GM21825 (cell line): ENCODE measurements at regions not wholly inside any gene's neighbourhood (a gene's known extent, or its start where the extent isn't known, plus 50 kb on each side); places are given as distances from the start of the nearest gene placed in this dataset.

Experiments used
- ATAC-seq: cut with Tn5 transposase; IDR thresholded peaks from one replicate; pipeline ENCODE4 v1.9.1; 2021; ENCODE audit warnings: mild to moderate bottlenecking, moderate library complexity; ENCODE audit not compliant: unreplicated experiment

GRCh38 chr6:26149240-26149639 is 62.0 kb downstream of the HFE start:
- ATAC-seq, result no peak

GRCh38 chr6:26152226-26153101 is 65.2 kb downstream of the HFE start:
- no peak for ATAC-seq

- ATAC-seq, result no peak
Observed at GRCh38 chr6:26155061-26155930, 68.1 kb downstream of the HFE start.

- ATAC-seq, result peak; percentile 45
Observed at GRCh38 chr6:26156105-26156849, 69.0 kb downstream of the HFE start.

DNA sequence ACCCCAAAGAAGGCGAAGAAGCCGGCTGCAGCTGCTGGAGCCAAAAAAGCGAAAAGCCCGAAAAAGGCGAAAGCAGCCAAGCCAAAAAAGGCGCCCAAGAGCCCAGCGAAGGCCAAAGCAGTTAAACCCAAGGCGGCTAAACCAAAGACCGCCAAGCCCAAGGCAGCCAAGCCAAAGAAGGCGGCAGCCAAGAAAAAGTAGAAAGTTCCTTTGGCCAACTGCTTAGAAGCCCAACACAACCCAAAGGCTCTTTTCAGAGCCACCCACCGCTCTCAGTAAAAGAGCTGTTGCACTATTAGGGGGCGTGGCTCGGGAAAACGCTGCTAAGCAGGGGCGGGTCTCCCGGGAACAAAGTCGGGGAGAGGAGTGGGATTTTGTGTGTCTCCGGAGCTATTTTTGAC is 69.6 kb downstream of the HFE start:
- peak; percentile 15 for ATAC-seq

GRCh38 chr6:26157251-26158075 is 70.2 kb downstream of the HFE start:
- ATAC-seq, result peak; percentile 50

GRCh38 chr6:26158076-26158580 is 70.9 kb downstream of the HFE start:
- ATAC-seq, result peak; percentile 43

DNA sequence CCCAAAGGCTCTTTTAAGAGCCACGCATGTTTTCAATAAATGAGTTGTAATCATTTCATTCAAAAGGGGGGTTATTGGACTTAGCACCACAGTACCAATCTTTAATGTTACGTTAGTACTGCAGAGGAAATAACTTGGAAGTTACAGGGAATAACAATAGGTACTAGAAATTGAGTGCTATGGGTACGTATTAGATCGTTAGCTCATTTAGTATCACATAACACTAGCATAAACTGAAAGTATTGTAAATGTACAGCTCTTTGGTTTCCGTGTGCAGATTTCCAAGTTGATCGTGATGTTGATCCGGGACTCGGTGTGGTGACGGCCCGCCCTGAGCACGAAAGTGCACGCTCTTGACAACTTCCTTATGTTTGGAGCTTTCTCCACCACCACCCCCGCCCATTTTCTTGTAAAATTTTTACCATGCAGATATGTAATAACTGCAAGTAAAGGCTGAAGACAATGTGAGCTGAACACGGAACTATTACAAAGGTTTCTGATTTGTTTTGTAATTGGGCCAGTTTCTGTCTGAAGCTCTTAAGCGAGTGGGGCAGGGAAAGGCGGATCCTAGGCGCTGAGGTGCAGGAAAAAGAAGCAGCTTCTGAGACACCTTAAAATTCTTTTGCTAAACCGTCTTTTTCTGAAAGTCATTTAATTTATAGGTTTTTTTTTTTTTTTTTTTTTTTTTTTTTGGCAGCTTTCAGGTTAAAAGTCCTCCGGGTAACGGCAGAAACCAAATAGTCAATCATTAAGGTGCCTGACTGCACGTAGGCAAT is 71.5 kb downstream of the HFE start:
- ATAC-seq, result no peak

- no peak for ATAC-seq
Observed at GRCh38 chr6:26159357-26160273, 72.4 kb downstream of the HFE start.

DNA sequence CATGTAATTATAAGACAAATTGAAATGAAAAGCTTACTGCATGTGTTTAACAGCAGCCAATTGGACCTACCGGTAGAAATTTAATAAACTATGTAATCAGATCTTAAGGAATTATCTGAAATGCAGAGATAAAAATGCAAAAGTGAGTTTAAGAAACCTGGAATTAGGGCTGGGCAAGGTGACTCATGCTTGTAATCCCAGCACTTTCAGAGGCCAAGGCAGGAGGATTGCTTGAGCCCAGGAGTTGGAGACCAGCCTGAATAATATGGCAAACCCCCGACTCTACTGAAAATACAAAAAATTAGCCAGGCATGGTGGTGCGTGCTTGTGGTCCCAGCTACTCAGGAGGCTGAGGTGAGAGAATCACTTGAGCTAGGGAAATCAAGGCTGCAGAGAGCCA is 74.1 kb downstream of the HFE start:
- ATAC-seq, result no peak

- ATAC-seq, result no peak
Observed at GRCh38 chr6:26162399-26162798, 75.2 kb downstream of the HFE start.

- ATAC-seq, result no peak
Observed at GRCh38 chr6:26163427-26164119, 76.3 kb downstream of the HFE start.

GRCh38 chr6:26164120-26164505 is 76.9 kb downstream of the HFE start:
- ATAC-seq, result no peak

GRCh38 chr6:26165261-26165790 is 78.1 kb downstream of the HFE start:
- no peak for ATAC-seq

GRCh38 chr6:26170181-26170580 is 83.0 kb downstream of the HFE start:
- ATAC-seq, result no peak

DNA sequence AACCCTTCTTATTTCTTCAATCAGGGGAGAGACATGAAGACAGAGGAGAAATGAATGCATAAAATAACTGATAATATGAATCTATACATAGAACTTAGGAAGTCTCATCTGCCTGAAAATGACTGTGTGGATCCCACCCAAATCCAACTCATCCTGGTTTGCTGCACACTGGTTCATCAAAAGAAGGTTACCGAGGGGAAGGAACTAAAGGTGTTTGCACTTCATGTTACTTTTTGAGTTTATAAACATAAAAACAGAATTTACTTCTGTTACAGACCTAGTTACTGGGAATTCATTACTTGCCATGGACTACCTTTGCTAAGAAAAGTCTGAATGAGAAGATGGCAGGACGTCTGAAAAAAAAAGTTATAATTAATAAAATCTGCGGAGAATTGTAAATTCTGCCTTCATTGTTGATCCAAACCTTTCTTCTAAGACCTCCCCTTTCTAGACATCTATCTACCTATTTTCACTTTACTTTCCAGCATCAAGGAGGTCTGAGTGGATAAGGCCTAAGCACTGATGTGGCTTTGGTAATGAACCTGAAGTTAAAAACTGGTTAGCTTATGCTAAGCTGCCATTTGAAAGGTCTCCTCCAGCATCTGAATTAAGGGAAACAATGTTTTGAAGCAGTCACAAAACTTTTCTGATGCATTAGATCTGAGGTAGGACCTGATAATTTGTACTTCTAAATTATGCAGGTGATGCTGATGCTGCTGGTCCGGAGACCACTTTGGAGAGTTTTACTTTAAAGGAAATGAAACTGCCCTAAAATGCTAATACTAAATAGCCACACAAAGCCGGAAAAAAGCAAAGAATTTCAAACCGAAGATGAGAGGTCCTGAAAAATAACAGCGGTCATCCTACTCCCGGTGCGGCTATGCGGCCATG is 84.0 kb downstream of the HFE start:
- ATAC-seq, result no peak

- ATAC-seq, result no peak
Observed at GRCh38 chr6:26172608-26172968, 85.4 kb downstream of the HFE start.
